ENCODE measurements at regions not wholly inside any gene's neighbourhood (a gene's known extent, or its start where the extent isn't known, plus 50 kb on each side); places are given as distances from the start of the nearest gene placed in this dataset.

DNA sequence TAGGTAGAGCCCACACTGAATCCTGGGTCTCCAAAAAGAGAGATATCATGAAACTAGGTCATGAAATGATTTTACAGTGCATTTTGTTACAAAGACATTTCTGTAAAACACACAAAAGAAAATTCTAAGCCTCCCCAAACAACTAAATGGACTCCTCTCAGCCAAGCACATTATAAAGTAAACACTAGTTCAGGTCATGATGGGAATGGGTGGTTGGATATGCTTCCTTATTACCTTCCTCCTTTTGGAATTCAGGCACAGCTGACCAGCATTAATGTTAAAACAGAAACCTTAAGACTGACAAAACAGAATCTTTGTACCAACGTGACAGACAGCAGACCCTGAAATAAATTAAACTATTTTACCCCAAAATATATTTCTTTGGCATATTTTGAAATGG, 87.9 kb upstream of the NPY2R start (continued):
- TF ChIP-seq FOXP4 (CRISPR knock-in tag; IDR thresholded peaks at IDR 0.05; ENCODE audit: borderline replicate concordance) = no peak

- Histone ChIP-seq H3K36me3 (ENCODE audit: control insufficient read depth, insufficient read depth, low read length) (no peaks in the 10 kb centered on the region), H3K4me2 (ENCODE audit: insufficient read depth, low read length) (no peak overlapping the region), H4K20me1 (replicated peaks; ENCODE audit: control insufficient read depth, insufficient read depth, low read length) (no peaks in the 10 kb centered on the region), H3K79me2 (ENCODE audit: control insufficient read depth, insufficient read depth, low read length) (no peaks in the 10 kb centered on the region), H3K27me3 (ENCODE audit: control insufficient read depth in 2 of 2, insufficient read depth in 2 of 2, low read length in 2 of 2) (no peaks in the 10 kb centered on the region), H3K4me3 (no peak overlapping the region), H3K27ac (ENCODE audit: extremely low read depth, low read depth, low read length) (no peak overlapping the region), H2AFZ (ENCODE audit: low read depth, low read length) (no peak overlapping the region), H3K9ac (ENCODE audit: insufficient read depth in 1 of 2, low read depth in 2 of 2, low read length in 2 of 2) (no peak overlapping the region), H3K9me1 (ENCODE audit: control insufficient read depth, insufficient read depth, low read length) (no peaks in the 10 kb centered on the region), H3K4me1 (replicated peaks in 1 of 2; ENCODE audit: control insufficient read depth in 2 of 2, insufficient read depth in 2 of 2, low read length in 2 of 2) (no peaks in the 10 kb centered on the region), H3K9me3 (replicated peaks; ENCODE audit: control insufficient read depth, insufficient read depth, low read depth, low read length) (no peaks in the 10 kb centered on the region)
- 2% methylated on average over 5 of the region's 5 CpGs for WGBS (ENCODE audit: insufficient coverage, low coverage, missing lambda C conversion rate)
- CTCF ChIA-PET (ENCODE audit: low intra/inter-chr PET ratio) = no interaction called here
- DNase-seq (ENCODE audit: extremely low read depth in 1 of 4, low spot score in 3 of 4) = no peak
- no TSS peak for BruUV-seq (replicated peaks)
- in situ Hi-C loops (cut with MboI) = no loop called here
- FAIRE-seq = no peak
- TF ChIP-seq, protein P1, sequence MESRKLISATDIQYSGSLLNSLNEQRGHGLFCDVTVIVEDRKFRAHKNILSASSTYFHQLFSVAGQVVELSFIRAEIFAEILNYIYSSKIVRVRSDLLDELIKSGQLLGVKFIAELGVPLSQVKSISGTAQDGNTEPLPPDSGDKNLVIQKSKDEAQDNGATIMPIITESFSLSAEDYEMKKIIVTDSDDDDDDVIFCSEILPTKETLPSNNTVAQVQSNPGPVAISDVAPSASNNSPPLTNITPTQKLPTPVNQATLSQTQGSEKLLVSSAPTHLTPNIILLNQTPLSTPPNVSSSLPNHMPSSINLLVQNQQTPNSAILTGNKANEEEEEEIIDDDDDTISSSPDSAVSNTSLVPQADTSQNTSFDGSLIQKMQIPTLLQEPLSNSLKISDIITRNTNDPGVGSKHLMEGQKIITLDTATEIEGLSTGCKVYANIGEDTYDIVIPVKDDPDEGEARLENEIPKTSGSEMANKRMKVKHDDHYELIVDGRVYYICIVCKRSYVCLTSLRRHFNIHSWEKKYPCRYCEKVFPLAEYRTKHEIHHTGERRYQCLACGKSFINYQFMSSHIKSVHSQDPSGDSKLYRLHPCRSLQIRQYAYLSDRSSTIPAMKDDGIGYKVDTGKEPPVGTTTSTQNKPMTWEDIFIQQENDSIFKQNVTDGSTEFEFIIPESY (CRISPR knock-in tag; IDR thresholded peaks at IDR 0.05) = no peak
- TF ChIP-seq ZNF766 (CRISPR knock-in tag; conservative IDR thresholded peaks at IDR 0.05) = no peak
- POLR2A ChIA-PET = interaction anchor here (1.1 kb wide), 1 partner anchor 83 kb away, joined by 3 read pairs; no protein-coding TSS in a partner anchor
- ATAC-seq = no peak
- intact Hi-C loops (cut with micrococcal nuclease) = no loop called here
Observed at GRCh38 chr4:155122382-155122781, 86.1 kb upstream of the NPY2R start.

All from K562 (cell line).